ENCODE measurements at regions not wholly inside any gene's neighbourhood (a gene's known extent, or its start where the extent isn't known, plus 50 kb on each side); places are given as distances from the start of the nearest gene placed in this dataset.

- DNase-seq (ENCODE audit: low spot score): no peak
- no peak for TF ChIP-seq CTCF (IDR thresholded peaks at IDR 0.05)
- no peak for ATAC-seq (ENCODE audit: low FRiP score)
Measured at GRCh38 chr12:115205755-115206308, 521.9 kb upstream of the TBX3 start.

- ATAC-seq (ENCODE audit: low FRiP score): no peak
- no peak for TF ChIP-seq CTCF (IDR thresholded peaks at IDR 0.05)
- no peak for DNase-seq (ENCODE audit: low spot score)
Measured at GRCh38 chr12:115204957-115205754, 521.2 kb upstream of the TBX3 start.

- ATAC-seq (ENCODE audit: low FRiP score): no peak
- TF ChIP-seq CTCF (IDR thresholded peaks at IDR 0.05): no peak
Measured at GRCh38 chr12:115203701-115204100, 519.7 kb upstream of the TBX3 start.

GRCh38 chr12:115201966-115202365, 518.0 kb upstream of the TBX3 start:
- ATAC-seq (ENCODE audit: low FRiP score): no peak
- DNase-seq (ENCODE audit: low spot score): no peak
- TF ChIP-seq CTCF (IDR thresholded peaks at IDR 0.05): no peak

More at GRCh38 chr12:115203701-115204100, 519.7 kb upstream of the TBX3 start:
- DNase-seq (ENCODE audit: low spot score): no peak

GRCh38 chr12:115199831-115200230, 515.9 kb upstream of the TBX3 start:
- peak; percentile 41 for ATAC-seq (ENCODE audit: low FRiP score)
- no peak for DNase-seq (ENCODE audit: low spot score)
- no peak for TF ChIP-seq CTCF (IDR thresholded peaks at IDR 0.05)

GRCh38 chr12:115194857-115195256, 510.9 kb upstream of the TBX3 start:
- TF ChIP-seq CTCF (IDR thresholded peaks at IDR 0.05): no peak
- DNase-seq (ENCODE audit: low spot score) (no peak), ATAC-seq (ENCODE audit: low FRiP score) (no peak)

GRCh38 chr12:115194448-115194847, 510.5 kb upstream of the TBX3 start:
- TF ChIP-seq CTCF (IDR thresholded peaks at IDR 0.05): no peak
- ATAC-seq (ENCODE audit: low FRiP score): no peak

More at GRCh38 chr12:115194448-115194847, 510.5 kb upstream of the TBX3 start:
- DNase-seq (ENCODE audit: low spot score): no peak

Measured in omental fat pad (tissue), 3 donors.